ENCODE measurements at regions not wholly inside any gene's neighbourhood (a gene's known extent, or its start where the extent isn't known, plus 50 kb on each side); places are given as distances from the start of the nearest gene placed in this dataset.

DNA sequence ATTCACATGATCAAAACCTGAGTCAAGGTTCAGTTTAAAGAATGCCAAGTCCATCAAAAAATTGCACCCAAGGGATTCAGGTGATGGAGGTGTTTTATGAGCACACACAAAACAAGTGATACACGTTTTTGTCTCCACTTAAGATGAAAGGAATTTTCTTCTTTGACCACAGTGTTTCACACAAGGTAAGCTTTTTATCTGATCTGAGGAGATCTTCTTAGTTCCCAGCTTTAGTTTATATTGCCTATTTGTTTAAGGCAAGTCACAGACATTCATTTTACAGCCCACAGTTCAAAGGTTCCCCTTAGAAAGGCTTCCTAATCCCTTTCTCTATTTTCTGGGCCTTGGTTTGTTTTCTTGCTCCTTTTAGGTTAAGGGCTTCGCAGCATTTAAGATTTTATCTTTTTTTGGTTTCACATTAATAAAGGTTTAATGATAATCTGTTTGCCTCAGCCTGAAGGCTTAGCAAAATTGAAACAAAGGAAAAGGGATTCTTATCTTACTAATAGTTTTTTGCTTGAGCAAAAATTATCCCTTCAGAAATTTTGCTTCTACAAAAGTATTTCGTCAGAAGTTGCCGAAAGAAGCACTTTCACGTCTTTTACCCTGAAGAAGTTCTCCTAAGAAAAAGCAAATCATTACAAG, 420.5 kb upstream of the NAALADL2 start:
- TF ChIP-seq, protein P1, sequence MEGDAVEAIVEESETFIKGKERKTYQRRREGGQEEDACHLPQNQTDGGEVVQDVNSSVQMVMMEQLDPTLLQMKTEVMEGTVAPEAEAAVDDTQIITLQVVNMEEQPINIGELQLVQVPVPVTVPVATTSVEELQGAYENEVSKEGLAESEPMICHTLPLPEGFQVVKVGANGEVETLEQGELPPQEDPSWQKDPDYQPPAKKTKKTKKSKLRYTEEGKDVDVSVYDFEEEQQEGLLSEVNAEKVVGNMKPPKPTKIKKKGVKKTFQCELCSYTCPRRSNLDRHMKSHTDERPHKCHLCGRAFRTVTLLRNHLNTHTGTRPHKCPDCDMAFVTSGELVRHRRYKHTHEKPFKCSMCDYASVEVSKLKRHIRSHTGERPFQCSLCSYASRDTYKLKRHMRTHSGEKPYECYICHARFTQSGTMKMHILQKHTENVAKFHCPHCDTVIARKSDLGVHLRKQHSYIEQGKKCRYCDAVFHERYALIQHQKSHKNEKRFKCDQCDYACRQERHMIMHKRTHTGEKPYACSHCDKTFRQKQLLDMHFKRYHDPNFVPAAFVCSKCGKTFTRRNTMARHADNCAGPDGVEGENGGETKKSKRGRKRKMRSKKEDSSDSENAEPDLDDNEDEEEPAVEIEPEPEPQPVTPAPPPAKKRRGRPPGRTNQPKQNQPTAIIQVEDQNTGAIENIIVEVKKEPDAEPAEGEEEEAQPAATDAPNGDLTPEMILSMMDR (IDR thresholded peaks at IDR 0.05; ENCODE audit: control extremely low read depth in 1 of 3, insufficient read depth in 1 of 3, low read depth in 1 of 3, low read length in 3 of 3) = no peak
- TF ChIP-seq MAFK (IDR thresholded peaks at IDR 0.05; ENCODE audit: low read depth, low read length) (no peak), KDM1A (IDR thresholded peaks at IDR 0.05; ENCODE audit: borderline replicate concordance, low read length) (no peak), GABPA (IDR thresholded peaks at IDR 0.05; ENCODE audit: borderline replicate concordance, insufficient read depth, low read length) (no peak), CEBPB (IDR thresholded peaks at IDR 0.05; ENCODE audit: low read depth, low read length) (no peak), TAF1 (IDR thresholded peaks at IDR 0.05; ENCODE audit: low read depth, low read length) (no peak), SUZ12 (IDR thresholded peaks at IDR 0.05; ENCODE audit: low read length) (no peak), EZH2 (IDR thresholded peaks at IDR 0.05; ENCODE audit: low read depth, low read length, severe bottlenecking) (no peak), ASH2L (IDR thresholded peaks at IDR 0.05; ENCODE audit: low read length) (no peak), RFX5 (IDR thresholded peaks at IDR 0.05; ENCODE audit: borderline replicate concordance, low read depth, low read length) (no peak), CBX8 (IDR thresholded peaks at IDR 0.05; ENCODE audit: borderline replicate concordance, low read depth, low read length) (no peak), SRF (IDR thresholded peaks at IDR 0.05; ENCODE audit: low read depth, low read length) (no peak)
